ENCODE measurements at regions not wholly inside any gene's neighbourhood (a gene's known extent, or its start where the extent isn't known, plus 50 kb on each side); places are given as distances from the start of the nearest gene placed in this dataset.

GRCh38 chr6:53744321-53744720 is 50.5 kb upstream of the LRRC1 start:
- H3K4me3 ChIP-seq (ENCODE audit: low read depth, low read length) = no peak overlapping the region

GRCh38 chr6:53741034-53741823 is 53.6 kb upstream of the LRRC1 start:
- DNase-seq (ENCODE audit: low read depth) = no peak
- in situ Hi-C loops (cut with HindIII; ENCODE audit: low sequenced_read_pairs) = no loop called here
- no peak overlapping the region for H3K4me3 ChIP-seq (ENCODE audit: low read depth, low read length)
- TF ChIP-seq CTCF (IDR thresholded peaks at IDR 0.05; ENCODE audit: low read depth, low read length, missing control alignments) = no peak

More at GRCh38 chr6:53744321-53744720, 50.5 kb upstream of the LRRC1 start:
- TF ChIP-seq CTCF (IDR thresholded peaks at IDR 0.05; ENCODE audit: low read depth, low read length, missing control alignments) = no peak
- in situ Hi-C loops (cut with HindIII; ENCODE audit: low sequenced_read_pairs) = no loop called here
- no peak for DNase-seq (ENCODE audit: low read depth)

GRCh38 chr6:53737746-53738145 is 57.1 kb upstream of the LRRC1 start:
- no peak overlapping the region for H3K4me3 ChIP-seq (ENCODE audit: low read depth, low read length)
- no peak for DNase-seq (ENCODE audit: low read depth)
- in situ Hi-C loops (cut with HindIII; ENCODE audit: low sequenced_read_pairs) = loop anchor here (10.0 kb wide), 1 partner anchor 207 kb away; no protein-coding TSS in a partner anchor
- TF ChIP-seq CTCF (IDR thresholded peaks at IDR 0.05; ENCODE audit: low read depth, low read length, missing control alignments) = no peak

DNA sequence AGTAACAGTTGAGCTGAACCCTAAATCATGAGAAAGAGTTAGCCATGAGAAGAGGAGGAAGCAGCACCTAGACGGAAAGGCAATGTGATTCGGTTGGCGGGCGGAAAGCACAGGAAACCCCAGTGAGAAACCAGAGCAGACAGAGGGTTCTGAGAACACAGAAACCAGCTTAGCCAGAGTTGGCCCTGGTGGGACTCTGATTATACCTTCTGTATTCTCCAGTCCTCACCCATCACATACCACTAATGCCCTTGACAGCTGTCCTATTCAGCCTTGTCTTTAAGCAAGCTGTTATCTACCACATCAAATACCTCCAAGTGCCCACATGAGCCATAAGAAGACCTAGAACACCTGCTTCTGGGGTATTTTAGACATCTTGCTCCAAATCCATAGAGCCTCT is 58.9 kb upstream of the LRRC1 start:
- no peak for DNase-seq (ENCODE audit: low read depth)
- H3K4me3 ChIP-seq (ENCODE audit: low read depth, low read length) = no peak overlapping the region
- no peak for TF ChIP-seq CTCF (IDR thresholded peaks at IDR 0.05; ENCODE audit: low read depth, low read length, missing control alignments)
- in situ Hi-C loops (cut with HindIII; ENCODE audit: low sequenced_read_pairs) = loop anchor here (10.0 kb wide), 1 partner anchor 209 kb away; no protein-coding TSS in a partner anchor

GRCh38 chr6:53734473-53735299 is 60.1 kb upstream of the LRRC1 start:
- in situ Hi-C loops (cut with HindIII; ENCODE audit: low sequenced_read_pairs) = loop anchor here (10.0 kb wide), 1 partner anchor 210 kb away; no protein-coding TSS in a partner anchor
- peak; percentile 33 for TF ChIP-seq CTCF (IDR thresholded peaks at IDR 0.05; ENCODE audit: low read depth, low read length, missing control alignments)
- peak; percentile 71 for DNase-seq (ENCODE audit: low read depth)
- no peak overlapping the region for H3K4me3 ChIP-seq (ENCODE audit: low read depth, low read length)

DNA sequence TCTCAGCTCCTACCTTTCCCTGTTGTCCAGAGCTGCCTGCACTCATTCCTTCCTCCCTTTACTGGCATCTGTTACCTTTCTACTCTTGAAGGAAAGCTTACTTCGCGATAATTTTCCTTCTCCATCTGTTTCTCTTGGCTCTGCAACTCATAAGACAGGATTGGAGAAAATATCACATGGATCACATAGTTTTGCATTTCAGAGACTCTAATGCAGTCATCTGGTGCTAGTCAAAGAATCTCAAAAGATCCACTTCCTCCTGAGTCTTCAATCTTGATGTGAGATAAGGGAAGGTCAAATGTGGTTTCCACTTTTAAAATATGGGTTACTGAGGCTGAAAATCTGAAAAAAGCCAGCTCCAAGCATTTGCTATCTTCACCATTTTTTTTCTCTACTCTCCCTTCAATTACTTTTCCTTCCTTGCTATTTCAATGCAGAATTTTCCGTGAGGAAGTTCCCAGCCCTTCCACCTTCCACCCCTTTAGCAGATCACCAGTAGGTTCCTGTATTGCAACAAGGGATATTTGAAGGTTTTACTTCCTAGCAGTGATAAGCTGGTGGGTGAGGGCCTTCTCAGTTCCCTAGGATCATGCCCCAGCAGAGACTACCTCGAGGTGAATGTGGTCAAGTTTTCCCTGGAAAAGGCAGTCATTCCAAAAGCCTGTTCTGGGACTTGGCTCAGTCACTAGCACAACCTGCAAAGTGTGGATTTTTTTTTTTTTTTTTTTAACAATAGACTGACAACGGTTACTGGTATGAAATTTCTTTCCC is 62.8 kb upstream of the LRRC1 start:
- no peak for DNase-seq (ENCODE audit: low read depth)
- in situ Hi-C loops (cut with HindIII; ENCODE audit: low sequenced_read_pairs) = loop anchor here (10.0 kb wide), 1 partner anchor 213 kb away; no protein-coding TSS in a partner anchor
- no peak for TF ChIP-seq CTCF (IDR thresholded peaks at IDR 0.05; ENCODE audit: low read depth, low read length, missing control alignments)
- H3K4me3 ChIP-seq (ENCODE audit: low read depth, low read length) = no peak overlapping the region

Data from astrocyte of the cerebellum (primary cell).